Prostate gland (tissue), 2 donors: ENCODE measurements at regions not wholly inside any gene's neighbourhood (a gene's known extent, or its start where the extent isn't known, plus 50 kb on each side); places are given as distances from the start of the nearest gene placed in this dataset.

Experiments
- POLR2A ChIP-seq: fragments of 450-650 bp; IDR thresholded peaks from one replicate; pipeline ENCODE4 v1.6.1; 2016; ENCODE audit warnings: antibody characterized with exemption, mild to moderate bottlenecking
- POLR2AphosphoS5 ChIP-seq: sonication (generic); formaldehyde crosslinking; IDR thresholded peaks from one replicate; pipeline ENCODE4 v1.6.1; 2017; ENCODE audit warnings: antibody characterized with exemption
- TF ChIP-seq, protein P1 (sequence below), 4 experiments: fragments of 200-600 bp in 2 of 4; fragments of 450-650 bp in 2 of 4; sonication (generic) in 2 of 4; IDR thresholded peaks; 1 replicate in 3 of 4; 2 replicates in 1 of 4; pipeline ENCODE4 v1.5.1; 2016 to 2019; ENCODE audit warnings: antibody characterized with exemption in 4 of 4, mild to moderate bottlenecking in 2 of 4, moderate library complexity in 2 of 4

DNA sequence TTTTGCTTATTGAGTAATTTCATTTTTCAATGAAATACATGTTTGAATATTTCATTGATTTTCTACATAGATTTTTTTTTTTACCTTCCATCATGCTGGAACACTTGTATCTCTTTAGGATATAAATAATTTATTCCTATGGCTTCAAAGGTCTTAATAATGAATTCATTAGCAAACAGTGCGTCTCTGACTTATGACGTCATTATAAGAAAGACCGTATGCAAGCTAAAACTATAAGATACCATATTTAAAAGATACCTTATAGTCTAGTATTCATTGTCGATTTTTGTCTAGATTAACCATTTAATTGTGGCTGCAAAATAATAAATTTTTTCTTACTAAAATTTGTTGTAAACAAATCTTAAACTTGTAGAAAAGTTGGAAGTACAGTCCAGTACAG is 187.7 kb upstream of the CHD1 start:
- TF ChIP-seq POLR2A (no peak), POLR2AphosphoS5 (no peak)
- TF ChIP-seq, protein P1, sequence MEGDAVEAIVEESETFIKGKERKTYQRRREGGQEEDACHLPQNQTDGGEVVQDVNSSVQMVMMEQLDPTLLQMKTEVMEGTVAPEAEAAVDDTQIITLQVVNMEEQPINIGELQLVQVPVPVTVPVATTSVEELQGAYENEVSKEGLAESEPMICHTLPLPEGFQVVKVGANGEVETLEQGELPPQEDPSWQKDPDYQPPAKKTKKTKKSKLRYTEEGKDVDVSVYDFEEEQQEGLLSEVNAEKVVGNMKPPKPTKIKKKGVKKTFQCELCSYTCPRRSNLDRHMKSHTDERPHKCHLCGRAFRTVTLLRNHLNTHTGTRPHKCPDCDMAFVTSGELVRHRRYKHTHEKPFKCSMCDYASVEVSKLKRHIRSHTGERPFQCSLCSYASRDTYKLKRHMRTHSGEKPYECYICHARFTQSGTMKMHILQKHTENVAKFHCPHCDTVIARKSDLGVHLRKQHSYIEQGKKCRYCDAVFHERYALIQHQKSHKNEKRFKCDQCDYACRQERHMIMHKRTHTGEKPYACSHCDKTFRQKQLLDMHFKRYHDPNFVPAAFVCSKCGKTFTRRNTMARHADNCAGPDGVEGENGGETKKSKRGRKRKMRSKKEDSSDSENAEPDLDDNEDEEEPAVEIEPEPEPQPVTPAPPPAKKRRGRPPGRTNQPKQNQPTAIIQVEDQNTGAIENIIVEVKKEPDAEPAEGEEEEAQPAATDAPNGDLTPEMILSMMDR (IDR thresholded peaks at IDR 0.05) = no peak
